ENCODE measurements at regions not wholly inside any gene's neighbourhood (a gene's known extent, or its start where the extent isn't known, plus 50 kb on each side); places are given as distances from the start of the nearest gene placed in this dataset.

GRCh38 chr17:54505404-54505803, 395.2 kb upstream of the TOM1L1 start:
- no peak for TF ChIP-seq ZBED1 (IDR thresholded peaks at IDR 0.05; ENCODE audit: borderline replicate concordance)
- TF ChIP-seq CTCF (IDR thresholded peaks at IDR 0.05 in 2 of 3, conservative IDR thresholded peaks at IDR 0.05 in 1 of 3; ENCODE audit: control insufficient read depth in 2 of 3, extremely low read depth in 1 of 3, insufficient read depth in 1 of 3, low read depth in 3 of 3, low read length in 3 of 3): no peak
- TF ChIP-seq MEF2A (IDR thresholded peaks at IDR 0.05; ENCODE audit: insufficient read depth, low read depth, low read length): no peak
- no peak for TF ChIP-seq SREBF2 (IDR thresholded peaks at IDR 0.05; ENCODE audit: low read length)
- TF ChIP-seq CBX3 (IDR thresholded peaks at IDR 0.05; ENCODE audit: borderline replicate concordance, low read depth): no peak

Data from GM12878 (cell line).